ENCODE measurements at regions not wholly inside any gene's neighbourhood (a gene's known extent, or its start where the extent isn't known, plus 50 kb on each side); places are given as distances from the start of the nearest gene placed in this dataset.

DNA sequence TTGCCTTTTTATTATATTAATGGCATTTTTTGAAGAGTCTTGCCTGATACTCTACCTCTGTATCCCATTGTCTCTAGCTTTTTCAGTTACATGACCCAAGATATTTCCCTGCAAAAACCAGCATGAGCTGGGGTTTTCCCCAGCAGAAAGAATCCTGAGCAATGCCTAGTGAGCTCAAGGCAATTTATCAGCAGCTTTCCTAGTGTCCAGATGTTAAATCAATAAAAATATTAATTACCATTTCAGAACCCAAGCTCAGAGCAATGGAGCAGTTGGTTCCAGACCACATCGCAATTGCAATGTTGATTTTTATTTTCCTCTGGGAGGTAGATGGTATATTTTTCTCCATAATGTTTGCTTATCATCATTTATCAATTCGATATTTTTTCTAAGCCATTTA, 137.2 kb downstream of the RAB38 start:
- no peak overlapping the region for H3K4me2 ChIP-seq (ENCODE audit: low read length)

More for the DNA sequence above, 137.2 kb downstream of the RAB38 start:
- Histone ChIP-seq H3K36me3 (ENCODE audit: control insufficient read depth in 1 of 2, insufficient read depth in 2 of 2, low read length in 2 of 2) (no peaks in the 10 kb centered on the region; a peak in 1 of 4 replicates), H3K9me3 (ENCODE audit: control insufficient read depth in 1 of 2, insufficient read depth in 1 of 2, low read depth in 1 of 2, low read length in 2 of 2) (no peaks in the 10 kb centered on the region), H3K27ac (ENCODE audit: low read depth, low read length) (no peak overlapping the region), H3K9ac (ENCODE audit: low read length) (no peak overlapping the region), H3K79me2 (ENCODE audit: insufficient read depth, low read length) (no peaks in the 10 kb centered on the region), H3K4me3 (replicated peaks in 1 of 2; ENCODE audit: low read depth in 1 of 2, low read length in 2 of 2) (no peak overlapping the region), H3K9me2 (ENCODE audit: insufficient read depth) (no peaks in the 10 kb centered on the region), H2AFZ (ENCODE audit: low read depth, low read length, poor library complexity, severe bottlenecking) (no peak overlapping the region), H4K20me1 (ENCODE audit: insufficient read depth) (no peaks in the 10 kb centered on the region), H3K27me3 (ENCODE audit: insufficient read depth, low read length) (peaks cover 3% of the 10 kb centered on the region; the same call in 1 of the 2 replicates), H3K4me1 (ENCODE audit: control insufficient read depth in 1 of 2, insufficient read depth in 2 of 2, low read length in 2 of 2) (no peaks in the 10 kb centered on the region)
- ChIA-PET RAD21 (ENCODE audit: low non-redundant PET in 1 of 2, low total read pairs in 2 of 2, uncharacterized antibody in 2 of 2, unreplicated experiment in 2 of 2) (no interaction called here), POLR2A (no interaction called here), CTCF (no interaction called here)
- no peak for ATAC-seq
- TF ChIP-seq EGR1 (IDR thresholded peaks at IDR 0.05; ENCODE audit: low read depth) = no peak
- TF ChIP-seq POLR2A (IDR thresholded peaks at IDR 0.05; ENCODE audit: borderline replicate concordance, extremely low read depth, insufficient read depth, insufficient read length) = no peak
- no peak for TF ChIP-seq EZH2phosphoT487 (IDR thresholded peaks at IDR 0.05; ENCODE audit: borderline replicate concordance)
- TF ChIP-seq SRF (IDR thresholded peaks at IDR 0.05; ENCODE audit: low read depth) = no peak
- TF ChIP-seq SIN3A (IDR thresholded peaks at IDR 0.05; ENCODE audit: low read depth) = no peak
- no peak for TF ChIP-seq ZBTB33 (IDR thresholded peaks at IDR 0.05; ENCODE audit: extremely low read depth, insufficient replicate concordance, low read length)
- TF ChIP-seq SP1 (IDR thresholded peaks at IDR 0.05; ENCODE audit: low read depth) = no peak
- no peak for TF ChIP-seq ZFX (IDR thresholded peaks at IDR 0.05)
- no peak for TF ChIP-seq ELF1 (IDR thresholded peaks at IDR 0.05; ENCODE audit: borderline replicate concordance, low read depth)
- TF ChIP-seq CTCF (IDR thresholded peaks at IDR 0.05 in 2 of 3, conservative IDR thresholded peaks at IDR 0.05 in 1 of 3; ENCODE audit: borderline replicate concordance in 1 of 3, insufficient read depth in 1 of 3, low read depth in 2 of 3, low read length in 2 of 3) = no peak
- no peak for TF ChIP-seq CEBPB (IDR thresholded peaks at IDR 0.05; ENCODE audit: low read depth)
- no peak for TF ChIP-seq CBX3 (IDR thresholded peaks at IDR 0.05; ENCODE audit: low read depth)
- TF ChIP-seq RAD21 (IDR thresholded peaks at IDR 0.05; ENCODE audit: low read depth) = no peak
- no peak for TF ChIP-seq ATF3 (IDR thresholded peaks at IDR 0.05)
- TF ChIP-seq YY1 (IDR thresholded peaks at IDR 0.05; ENCODE audit: extremely low read depth, insufficient replicate concordance, low read depth, low read length) = no peak
- TF ChIP-seq EZH2 (IDR thresholded peaks at IDR 0.05) = no peak
- no peak for TF ChIP-seq MAX (IDR thresholded peaks at IDR 0.05)
- TF ChIP-seq TCF7L2 (IDR thresholded peaks at IDR 0.05; ENCODE audit: borderline replicate concordance, extremely low read depth, insufficient read depth, insufficient read length) = no peak
- BruUV-seq (replicated peaks) = no TSS peak
- DNase-seq (ENCODE audit: low read depth, low spot score) = no peak
- intact Hi-C loops (cut with micrococcal nuclease) = no loop called here

Data from HCT116 (cell line).